ENCODE measurements at regions not wholly inside any gene's neighbourhood (a gene's known extent, or its start where the extent isn't known, plus 50 kb on each side); places are given as distances from the start of the nearest gene placed in this dataset.

- no peak for ATAC-seq
- intact Hi-C loops (cut with DNase I), result loop anchor here (2.0 to 10.0 kb wide), 4 partner anchors 409 to 1189 kb away; no protein-coding TSS in a partner anchor
Observed at GRCh38 chr10:107813451-107814162, 649.1 kb upstream of the SORCS1 start.

GRCh38 chr10:107809889-107810288, 645.4 kb upstream of the SORCS1 start:
- intact Hi-C loops (cut with DNase I), result loop anchor here (10.0 kb wide), 3 partner anchors 405 to 1185 kb away; no protein-coding TSS in a partner anchor
- DNase-seq (ENCODE audit: missing footprints) (no peak), ATAC-seq (no peak)

More at GRCh38 chr10:107813451-107814162, 649.1 kb upstream of the SORCS1 start:
- DNase-seq (ENCODE audit: missing footprints), result no peak

GRCh38 chr10:107807836-107808235, 643.3 kb upstream of the SORCS1 start:
- no peak for DNase-seq (ENCODE audit: missing footprints)
- no peak for ATAC-seq
- intact Hi-C loops (cut with DNase I), result no loop called here

- DNase-seq (ENCODE audit: missing footprints) (no peak), ATAC-seq (no peak)
- intact Hi-C loops (cut with DNase I), result no loop called here
Observed at GRCh38 chr10:107806026-107806425, 641.5 kb upstream of the SORCS1 start.

- DNase-seq (ENCODE audit: missing footprints) (no peak), ATAC-seq (no peak)
- intact Hi-C loops (cut with DNase I), result no loop called here
Observed at GRCh38 chr10:107803546-107803945, 639.0 kb upstream of the SORCS1 start.

GRCh38 chr10:107800061-107800460, 635.6 kb upstream of the SORCS1 start:
- intact Hi-C loops (cut with DNase I), result no loop called here
- no peak for ATAC-seq
- no peak for DNase-seq (ENCODE audit: missing footprints)

GRCh38 chr10:107790271-107790670, 625.8 kb upstream of the SORCS1 start:
- no peak for DNase-seq (ENCODE audit: missing footprints)
- intact Hi-C loops (cut with DNase I), result no loop called here
- ATAC-seq, result no peak

GRCh38 chr10:107771066-107771465, 606.6 kb upstream of the SORCS1 start:
- DNase-seq (ENCODE audit: missing footprints) (no peak), ATAC-seq (no peak)
- intact Hi-C loops (cut with DNase I), result no loop called here

GRCh38 chr10:107767185-107767584, 602.7 kb upstream of the SORCS1 start:
- DNase-seq (ENCODE audit: missing footprints) (no peak), ATAC-seq (no peak)
- intact Hi-C loops (cut with DNase I), result no loop called here

- intact Hi-C loops (cut with DNase I), result no loop called here
- ATAC-seq (no peak), DNase-seq (ENCODE audit: missing footprints) (no peak)
Observed at GRCh38 chr10:107754814-107755213, 590.3 kb upstream of the SORCS1 start.

- intact Hi-C loops (cut with DNase I), result no loop called here
- ATAC-seq (no peak), DNase-seq (ENCODE audit: missing footprints) (no peak)
Observed at GRCh38 chr10:107749235-107749634, 584.7 kb upstream of the SORCS1 start.

- no peak for ATAC-seq
- no peak for DNase-seq (ENCODE audit: missing footprints)
- intact Hi-C loops (cut with DNase I), result no loop called here
Observed at GRCh38 chr10:107747851-107748250, 583.3 kb upstream of the SORCS1 start.

- ATAC-seq, result no peak
- no peak for DNase-seq (ENCODE audit: missing footprints)
- intact Hi-C loops (cut with DNase I), result no loop called here
Observed at GRCh38 chr10:107741971-107742370, 577.5 kb upstream of the SORCS1 start.

GRCh38 chr10:107740962-107741690, 576.6 kb upstream of the SORCS1 start:
- intact Hi-C loops (cut with DNase I), result no loop called here
- DNase-seq (ENCODE audit: missing footprints) (no peak), ATAC-seq (no peak)

- intact Hi-C loops (cut with DNase I), result no loop called here
- no peak for DNase-seq (ENCODE audit: missing footprints)
- ATAC-seq, result no peak
Observed at GRCh38 chr10:107739951-107740350, 575.4 kb upstream of the SORCS1 start.

- intact Hi-C loops (cut with DNase I), result no loop called here
- ATAC-seq, result no peak
- DNase-seq (ENCODE audit: missing footprints), result no peak
Observed at GRCh38 chr10:107733328-107734130, 569.0 kb upstream of the SORCS1 start.

GRCh38 chr10:107732045-107732444, 567.5 kb upstream of the SORCS1 start:
- intact Hi-C loops (cut with DNase I), result no loop called here
- DNase-seq (ENCODE audit: missing footprints) (no peak), ATAC-seq (no peak)

- no peak for DNase-seq (ENCODE audit: missing footprints)
- no peak for ATAC-seq
- intact Hi-C loops (cut with DNase I), result no loop called here
Observed at GRCh38 chr10:107728807-107729206, 564.3 kb upstream of the SORCS1 start.

GRCh38 chr10:107727767-107728317, 563.3 kb upstream of the SORCS1 start:
- ATAC-seq (no peak), DNase-seq (ENCODE audit: missing footprints) (no peak)
- intact Hi-C loops (cut with DNase I), result no loop called here

Data from Right ventricle myocardium inferior (tissue), 1 donor.